HFF-Myc (cell line): ENCODE measurements at regions not wholly inside any gene's neighbourhood (a gene's known extent, or its start where the extent isn't known, plus 50 kb on each side); places are given as distances from the start of the nearest gene placed in this dataset.

Experiments
- DNase-seq: peaks from one replicate; pipeline ENCODE4 v3.0.0-alpha.2; 2011; ENCODE audit warnings: low read depth; ENCODE audit errors: extremely low read depth
- H3K4me3 ChIP-seq: replicated peaks from 2 replicates; pipeline ENCODE4 v1.5.1; 2011; ENCODE audit warnings: low read depth, mild to moderate bottlenecking, control low read depth, low read length
- TF ChIP-seq, protein P1 (sequence below): IDR thresholded peaks from 2 replicates; pipeline ENCODE4 v1.5.1; 2012; ENCODE audit warnings: mild to moderate bottlenecking, low read depth, low read length, control low read depth; ENCODE audit errors: missing control alignments

DNA sequence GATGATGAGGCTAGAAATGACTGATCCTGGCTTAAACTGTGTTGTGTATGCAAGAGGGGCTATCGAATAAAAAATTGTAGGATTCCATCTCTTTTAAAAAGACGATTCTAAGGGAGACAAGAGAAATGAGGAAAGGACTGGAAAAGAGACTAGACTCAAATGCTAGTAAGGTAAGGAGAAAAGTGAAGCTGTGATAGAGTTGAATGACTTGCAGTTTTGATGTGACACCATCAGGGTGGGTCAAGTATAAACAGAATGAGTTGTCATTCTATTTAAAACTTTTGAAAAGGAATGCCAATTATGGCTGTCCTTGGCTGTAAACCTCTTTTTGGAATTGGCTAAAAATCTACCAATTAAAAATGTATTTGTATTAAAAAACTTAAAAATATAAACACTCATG is 184.5 kb upstream of the PHF14 start:
- H3K4me3 ChIP-seq: no peak overlapping the region
- DNase-seq: no peak
- TF ChIP-seq, protein P1, sequence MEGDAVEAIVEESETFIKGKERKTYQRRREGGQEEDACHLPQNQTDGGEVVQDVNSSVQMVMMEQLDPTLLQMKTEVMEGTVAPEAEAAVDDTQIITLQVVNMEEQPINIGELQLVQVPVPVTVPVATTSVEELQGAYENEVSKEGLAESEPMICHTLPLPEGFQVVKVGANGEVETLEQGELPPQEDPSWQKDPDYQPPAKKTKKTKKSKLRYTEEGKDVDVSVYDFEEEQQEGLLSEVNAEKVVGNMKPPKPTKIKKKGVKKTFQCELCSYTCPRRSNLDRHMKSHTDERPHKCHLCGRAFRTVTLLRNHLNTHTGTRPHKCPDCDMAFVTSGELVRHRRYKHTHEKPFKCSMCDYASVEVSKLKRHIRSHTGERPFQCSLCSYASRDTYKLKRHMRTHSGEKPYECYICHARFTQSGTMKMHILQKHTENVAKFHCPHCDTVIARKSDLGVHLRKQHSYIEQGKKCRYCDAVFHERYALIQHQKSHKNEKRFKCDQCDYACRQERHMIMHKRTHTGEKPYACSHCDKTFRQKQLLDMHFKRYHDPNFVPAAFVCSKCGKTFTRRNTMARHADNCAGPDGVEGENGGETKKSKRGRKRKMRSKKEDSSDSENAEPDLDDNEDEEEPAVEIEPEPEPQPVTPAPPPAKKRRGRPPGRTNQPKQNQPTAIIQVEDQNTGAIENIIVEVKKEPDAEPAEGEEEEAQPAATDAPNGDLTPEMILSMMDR: no peak

GRCh38 chr7:10790910-10791309 is 182.8 kb upstream of the PHF14 start:
- TF ChIP-seq, protein P1: no peak
- H3K4me3 ChIP-seq: no peak overlapping the region
- DNase-seq: no peak

- H3K4me3 ChIP-seq: no peak overlapping the region
- TF ChIP-seq, protein P1: no peak
- DNase-seq: no peak
Measured at GRCh38 chr7:10793995-10794775, 179.5 kb upstream of the PHF14 start.

DNA sequence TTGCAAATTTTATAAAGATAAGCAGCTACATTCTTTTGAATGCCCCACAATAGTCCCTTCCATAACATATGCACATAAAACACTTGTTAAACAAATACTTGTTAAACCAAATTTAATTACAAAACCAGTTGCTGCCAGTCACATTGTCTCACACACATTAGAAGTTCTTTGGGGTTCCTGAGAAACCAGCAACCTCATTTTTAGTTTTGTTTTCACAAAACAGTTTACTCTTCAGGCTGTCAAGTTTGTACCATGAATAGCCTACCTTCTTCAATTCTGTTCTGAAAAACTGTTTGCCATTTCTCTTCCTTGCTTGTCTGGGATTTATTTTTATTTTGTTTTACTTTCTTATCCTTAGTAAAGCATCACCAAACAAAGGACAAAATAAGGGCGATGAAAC is 176.5 kb upstream of the PHF14 start:
- no peak for DNase-seq
- H3K4me3 ChIP-seq: no peak overlapping the region
- TF ChIP-seq, protein P1: no peak

- DNase-seq: no peak
- TF ChIP-seq, protein P1: no peak
- H3K4me3 ChIP-seq: no peak overlapping the region
Measured at GRCh38 chr7:10798044-10798443, 175.6 kb upstream of the PHF14 start.

DNA sequence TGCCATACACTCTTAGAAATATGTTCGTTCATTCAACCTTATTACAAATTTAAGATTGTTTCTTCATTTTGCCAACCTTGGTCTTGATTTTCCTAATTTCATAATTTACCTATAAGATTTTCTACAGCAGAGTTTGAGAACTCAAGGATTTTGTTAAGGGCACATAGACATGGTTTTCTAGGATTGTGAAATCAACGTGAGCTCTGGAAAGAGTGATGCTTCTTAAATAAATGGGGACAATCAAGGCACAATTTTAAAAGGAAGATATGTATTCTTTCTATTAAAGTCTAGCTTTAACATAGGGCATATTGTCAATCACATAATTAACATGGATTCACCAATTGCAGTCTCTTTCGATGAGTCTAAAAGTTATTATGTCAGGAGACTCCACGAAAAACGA is 174.2 kb upstream of the PHF14 start:
- TF ChIP-seq, protein P1: no peak
- DNase-seq: no peak
- no peak overlapping the region for H3K4me3 ChIP-seq

- TF ChIP-seq, protein P1: no peak
- DNase-seq: no peak
Measured at GRCh38 chr7:10802011-10802410, 171.7 kb upstream of the PHF14 start.

More at GRCh38 chr7:10802011-10802410, 171.7 kb upstream of the PHF14 start:
- H3K4me3 ChIP-seq: no peak overlapping the region
